HCT116 (cell line): ENCODE measurements at regions not wholly inside any gene's neighbourhood (a gene's known extent, or its start where the extent isn't known, plus 50 kb on each side); places are given as distances from the start of the nearest gene placed in this dataset.

Source experiments
- ATAC-seq: fragments of 200-7000 bp; cut with Tn5 transposase; 2 replicates; pipeline ENCODE4 v1.9.1; 2020; ENCODE audit warnings: mild to moderate bottlenecking, moderate library complexity
- BruUV-seq: library from RNA; stranded (reverse); fragments of 400-500 nt; replicated peaks from 2 replicates; lab custom pipeline; 2021; lab: Mats Ljungman, UMichigan
- CTCF ChIA-PET: fragments of 300-600 bp; sonication (Branson Sonifier 250); formaldehyde crosslinking; loops from one replicate; lab custom pipeline; 2021; ENCODE audit warnings: antibody characterized with exemption; lab: Charles Lee
- POLR2A ChIA-PET: fragments of 300-600, 350-600 bp; sonication (Branson Sonifier 250); formaldehyde crosslinking; loops from one replicate; lab custom pipeline; 2021; ENCODE audit warnings: antibody characterized with exemption; lab: Charles Lee
- RAD21 ChIA-PET, 2 experiments: fragments of 300-600 bp; sonication (Branson Sonifier 250); formaldehyde crosslinking; loops; one replicate each; lab custom pipeline; 2023; ENCODE audit warnings: low total read pairs in 2 of 2; ENCODE audit not compliant: uncharacterized antibody in 2 of 2, unreplicated experiment in 2 of 2, low non-redundant PET in 1 of 2; lab: Charles Lee
- DNase-seq: peaks from one replicate; pipeline ENCODE4 v3.0.0-alpha.2; 2010; ENCODE audit warnings: low read depth, low spot score
- H2AFZ ChIP-seq: fragments of 200-600 bp; shearing (Covaris generic), sonication (generic); 2 replicates; pipeline ENCODE4 v1.6.1; 2017; ENCODE audit warnings: low read depth, mixed run types, mixed read lengths, antibody characterized with exemption, low read length; ENCODE audit not compliant: poor library complexity, severe bottlenecking
- H3K27ac ChIP-seq: 2 replicates; pipeline ENCODE4 v1.5.1; 2012; ENCODE audit warnings: low read depth, low read length
- H3K27me3 ChIP-seq: fragments of 200-600 bp; sonication (generic); 2 replicates; pipeline ENCODE4 v1.6.1; 2016; ENCODE audit warnings: mixed run types, low read length, mixed read lengths; ENCODE audit not compliant: insufficient read depth
- H3K36me3 ChIP-seq, 2 experiments: fragments of 200-500 bp in 1 of 2; fragments of 200-600 bp in 1 of 2; sonication (Bioruptor generic) in 1 of 2; sonication (generic) in 1 of 2; 2 replicates each; pipeline versions ENCODE4 v1.5.1 to v1.6.1; 2014 to 2016; ENCODE audit warnings: low read length in 2 of 2, inconsistent platforms in 1 of 2, mixed read lengths in 1 of 2, mixed run types in 1 of 2; ENCODE audit not compliant: insufficient read depth in 2 of 2, control insufficient read depth in 1 of 2
- H3K4me1 ChIP-seq, 2 experiments: fragments of 200-600 bp in 1 of 2; sonication (generic) in 1 of 2; 2 replicates each; pipeline versions ENCODE4 v1.5.1 to v1.6.1; 2012 to 2017; ENCODE audit warnings: low read length in 2 of 2, inconsistent platforms in 1 of 2, mild to moderate bottlenecking in 1 of 2, mixed read lengths in 1 of 2, mixed run types in 1 of 2, moderate library complexity in 1 of 2; ENCODE audit not compliant: insufficient read depth in 2 of 2, control insufficient read depth in 1 of 2
- H3K4me2 ChIP-seq: fragments of 200-600 bp; sonication (generic); 2 replicates; pipeline ENCODE4 v1.6.1; 2017; ENCODE audit warnings: mixed run types, low read length, mixed read lengths
- H3K4me3 ChIP-seq, 2 experiments: fragments of 200-600 bp in 1 of 2; sonication (generic) in 1 of 2; replicated peaks in 1 of 2; 2 replicates each; pipeline ENCODE4 v1.5.1; 2011 to 2016; ENCODE audit warnings: low read length in 2 of 2, control low read depth in 1 of 2, low read depth in 1 of 2, mild to moderate bottlenecking in 1 of 2, mixed read lengths in 1 of 2, mixed run types in 1 of 2
- H3K79me2 ChIP-seq: fragments of 200-600 bp; sonication (generic); 2 replicates; pipeline ENCODE4 v1.6.1; 2017; ENCODE audit warnings: mild to moderate bottlenecking, mixed run types, low read length, moderate library complexity, mixed read lengths; ENCODE audit not compliant: insufficient read depth
- H3K9ac ChIP-seq: fragments of 200-600 bp; sonication (generic); 2 replicates; pipeline ENCODE4 v1.6.1; 2016; ENCODE audit warnings: low read length, mixed read lengths
- H3K9me2 ChIP-seq: fragments of 200-600 bp; sonication (generic), shearing (Covaris generic); 2 replicates; pipeline ENCODE4 v1.6.1; 2017; ENCODE audit warnings: mixed run types, mild to moderate bottlenecking, moderate library complexity; ENCODE audit not compliant: insufficient read depth
- H3K9me3 ChIP-seq, 2 experiments: fragments of 200-500 bp in 1 of 2; fragments of 200-600 bp in 1 of 2; sonication (Bioruptor generic) in 1 of 2; sonication (generic) in 1 of 2; 2 replicates each; pipeline ENCODE4 v1.6.1; 2014 to 2017; ENCODE audit warnings: low read length in 2 of 2, mixed read lengths in 2 of 2, inconsistent platforms in 1 of 2, low read depth in 1 of 2, mild to moderate bottlenecking in 1 of 2, mixed run types in 1 of 2, moderate library complexity in 1 of 2; ENCODE audit not compliant: control insufficient read depth in 1 of 2, insufficient read depth in 1 of 2
- H4K20me1 ChIP-seq: fragments of 200-600 bp; sonication (generic), shearing (Covaris generic); 2 replicates; pipeline ENCODE4 v1.6.1; 2017; ENCODE audit warnings: mixed run types, mild to moderate bottlenecking, moderate library complexity; ENCODE audit not compliant: insufficient read depth
- CBX3 ChIP-seq: IDR thresholded peaks from 2 replicates; pipeline ENCODE4 v1.6.1; 2012; ENCODE audit warnings: low read depth
- EZH2 ChIP-seq: fragments of 200-600 bp; sonication (generic); IDR thresholded peaks from 2 replicates; pipeline ENCODE4 v1.6.1; 2017; ENCODE audit warnings: antibody characterized with exemption, mixed run types
- FOSL1 ChIP-seq: IDR thresholded peaks from 2 replicates; pipeline ENCODE4 v1.6.1; 2012; ENCODE audit warnings: low read depth
- POLR2A ChIP-seq: IDR thresholded peaks from 2 replicates; pipeline ENCODE4 v1.7.0; 2011; ENCODE audit warnings: borderline replicate concordance; ENCODE audit not compliant: insufficient read depth, insufficient read length; ENCODE audit errors: extremely low read depth
- POLR2AphosphoS5 ChIP-seq: IDR thresholded peaks from 2 replicates; pipeline ENCODE4 v1.6.1; 2011; ENCODE audit warnings: mild to moderate bottlenecking, low read depth, low read length, moderate library complexity
- RAD21 ChIP-seq: IDR thresholded peaks from 2 replicates; pipeline ENCODE4 v1.6.1; 2012; ENCODE audit warnings: low read depth, mild to moderate bottlenecking
- SIN3A ChIP-seq: IDR thresholded peaks from 2 replicates; pipeline ENCODE4 v1.6.1; 2012; ENCODE audit warnings: low read depth
- SP1 ChIP-seq: IDR thresholded peaks from 2 replicates; pipeline ENCODE4 v1.6.1; 2012; ENCODE audit warnings: low read depth
- SRF ChIP-seq: IDR thresholded peaks from 2 replicates; pipeline ENCODE4 v1.6.1; 2012; ENCODE audit warnings: low read depth
- YY1 ChIP-seq: IDR thresholded peaks from 2 replicates; pipeline ENCODE4 v1.6.1; 2011; ENCODE audit warnings: low read length, low read depth, moderate library complexity, mild to moderate bottlenecking; ENCODE audit not compliant: insufficient replicate concordance; ENCODE audit errors: extremely low read depth
- intact Hi-C: fragments of 100-400 bp; cut with micrococcal nuclease; formaldehyde crosslinking; loops from 2 replicates; pipeline ENCODE4 v1.10.0; 2022

DNA sequence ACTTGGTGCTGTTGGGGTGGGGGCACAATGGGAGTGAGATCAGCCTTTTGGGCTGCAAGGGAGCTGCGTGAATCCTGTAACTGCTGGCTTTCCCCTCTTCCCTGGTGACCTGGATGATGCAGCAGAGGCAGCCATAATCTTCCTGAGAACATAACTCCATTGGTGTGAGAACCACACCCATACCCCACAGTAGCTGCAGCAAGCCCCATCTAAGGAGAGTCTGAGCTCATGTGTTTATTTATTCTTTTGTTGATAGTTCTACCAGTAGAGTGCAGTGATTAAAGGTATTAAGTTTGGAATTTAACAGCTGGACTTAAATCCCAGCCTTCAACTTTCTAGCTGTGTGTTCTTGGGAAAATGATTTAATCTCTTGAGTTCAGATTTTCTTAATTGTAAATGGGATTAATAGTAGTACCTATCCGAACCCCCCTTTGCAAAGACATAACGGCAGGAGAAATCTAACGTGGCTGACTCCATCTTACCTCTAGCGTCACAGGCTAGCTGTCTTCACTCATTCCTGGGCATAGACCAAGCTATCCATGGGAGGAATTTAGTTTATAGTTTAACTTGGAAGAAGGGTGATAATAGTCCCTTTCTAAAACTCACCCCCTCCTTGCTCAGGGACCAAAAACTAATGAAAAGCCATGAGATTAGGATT is 385.0 kb upstream of the DDI1 start:
- Histone ChIP-seq H3K9me3 (no peaks in the 10 kb centered on the region), H3K27ac (no peak overlapping the region), H3K9me2 (no peaks in the 10 kb centered on the region; the same call in 1 of the 2 replicates), H3K4me2 (no peak overlapping the region), H3K27me3 (no peaks in the 10 kb centered on the region), H3K79me2 (no peaks in the 10 kb centered on the region), H4K20me1 (no peaks in the 10 kb centered on the region), H3K4me3 (no peak overlapping the region), H3K36me3 (no peaks in the 10 kb centered on the region), H3K4me1 (no peaks in the 10 kb centered on the region), H3K9ac (no peak overlapping the region), H2AFZ (no peak overlapping the region)
- ChIA-PET CTCF (no interaction called here), RAD21 (no interaction called here), POLR2A (no interaction called here)
- no TSS peak for BruUV-seq
- intact Hi-C loops = no loop called here
- no peak for ATAC-seq
- TF ChIP-seq SRF = no peak
- no peak for TF ChIP-seq EZH2
- TF ChIP-seq YY1 = no peak
- no peak for TF ChIP-seq SIN3A
- TF ChIP-seq POLR2AphosphoS5 = no peak
- no peak for TF ChIP-seq SP1
- no peak for TF ChIP-seq RAD21
- TF ChIP-seq FOSL1 = no peak
- no peak for DNase-seq

DNA sequence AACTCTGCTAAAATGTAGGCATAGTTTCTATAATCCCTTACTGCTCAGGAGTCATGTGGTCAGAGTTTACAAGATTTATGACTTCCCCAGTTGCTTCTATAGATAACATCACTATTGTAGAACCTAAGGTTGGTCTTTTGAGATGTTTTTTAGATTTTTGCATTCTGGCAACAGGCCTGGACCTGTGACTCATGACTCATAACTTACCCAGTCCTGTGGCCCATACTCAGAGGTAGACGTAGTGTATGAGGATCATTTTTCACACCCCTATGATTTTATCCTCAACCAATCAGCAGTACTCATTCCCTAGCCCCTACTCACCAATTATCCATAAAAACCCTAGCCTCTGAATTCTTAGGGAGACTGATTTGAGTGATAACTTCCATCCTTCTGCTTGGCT is 384.4 kb upstream of the DDI1 start:
- H3K9me3 ChIP-seq = no peaks in the 10 kb centered on the region
- RAD21 ChIA-PET = no interaction called here
- BruUV-seq = no TSS peak
- intact Hi-C loops = no loop called here
- H3K27me3 ChIP-seq = no peaks in the 10 kb centered on the region
- H4K20me1 ChIP-seq = no peaks in the 10 kb centered on the region
- TF ChIP-seq POLR2A (no peak), CBX3 (no peak)
- TF ChIP-seq, all 23 proteins: peak for 0
- Histone ChIP-seq H3K9ac (no peak overlapping the region), H3K27ac (no peak overlapping the region), H3K36me3 (no peaks in the 10 kb centered on the region), H3K4me2 (no peak overlapping the region), H2AFZ (no peak overlapping the region), H3K9me2 (no peaks in the 10 kb centered on the region; the same call in 1 of the 2 replicates), H3K4me1 (no peaks in the 10 kb centered on the region), H3K4me3 (no peak overlapping the region), H3K79me2 (no peaks in the 10 kb centered on the region)
- ChIA-PET CTCF (no interaction called here), POLR2A (no interaction called here)
- no peak for DNase-seq
- ATAC-seq = no peak
